ENCODE measurements at regions not wholly inside any gene's neighbourhood (a gene's known extent, or its start where the extent isn't known, plus 50 kb on each side); places are given as distances from the start of the nearest gene placed in this dataset.

GRCh38 chr20:29409833-29410805 is 1847.3 kb upstream of the DEFB115 start:
- no peak for TF ChIP-seq CTCF (IDR thresholded peaks at IDR 0.05; ENCODE audit: insufficient read depth, low read length, poor library complexity, severe bottlenecking)
- TF ChIP-seq EZH2phosphoT487 (conservative IDR thresholded peaks at IDR 0.05; ENCODE audit: low read length): no peak
